H1 (cell line): ENCODE measurements at regions not wholly inside any gene's neighbourhood (a gene's known extent, or its start where the extent isn't known, plus 50 kb on each side); places are given as distances from the start of the nearest gene placed in this dataset.

ENCODE experiments used
- CTCF ChIA-PET: fragments of 300-600 bp; sonication (Branson Sonifier 250); formaldehyde crosslinking; loops from one replicate; lab custom pipeline; 2021; ENCODE audit not compliant: partially characterized antibody; lab: Charles Lee
- POLR2A ChIA-PET: fragments of 300-600 bp; sonication (Branson Sonifier 250); formaldehyde crosslinking; loops from one replicate; lab custom pipeline; 2021; ENCODE audit warnings: inconsistent platforms; ENCODE audit not compliant: partially characterized antibody; lab: Charles Lee
- DNase-seq, 2 experiments: peaks; one replicate each; pipeline versions ENCODE4 v3.0.0 to v3.0.0-alpha.2; 2010 to 2022; ENCODE audit warnings: low spot score in 2 of 2, low read depth in 1 of 2, mixed read lengths in 1 of 2
- FAIRE-seq: peaks from 2 replicates; lab custom pipeline; 2011; peaks lifted over from hg19 to GRCh38; lab: Jason Lieb, UNC
- H2AFZ ChIP-seq: 2 replicates; pipeline ENCODE4 v1.8.1; 2012; ENCODE audit warnings: low read length, inconsistent platforms
- H2AK5ac ChIP-seq: 2 replicates; pipeline ENCODE4 v1.6.1; 2013; ENCODE audit warnings: low read depth, low read length
- H2BK120ac ChIP-seq: replicated peaks from 2 replicates; pipeline ENCODE3; 2013; ENCODE audit warnings: low read depth, low read length, inconsistent platforms
- H2BK12ac ChIP-seq: 2 replicates; pipeline ENCODE4 v1.6.1; 2013; ENCODE audit warnings: low read depth, low read length
- H2BK15ac ChIP-seq: 2 replicates; pipeline ENCODE4 v1.6.1; 2013; ENCODE audit warnings: low read length
- H2BK20ac ChIP-seq: 2 replicates; pipeline ENCODE4 v1.6.1; 2013; ENCODE audit warnings: low read length
- H2BK5ac ChIP-seq: 2 replicates; pipeline ENCODE4 v1.6.1; 2013; ENCODE audit warnings: low read depth, low read length
- H3K14ac ChIP-seq: 2 replicates; pipeline ENCODE4 v1.6.1; 2013; ENCODE audit warnings: inconsistent platforms; ENCODE audit not compliant: insufficient read length
- H3K18ac ChIP-seq: 2 replicates; pipeline ENCODE4 v1.6.1; 2013; ENCODE audit warnings: low read length; ENCODE audit errors: extremely low read depth
- H3K23ac ChIP-seq: 2 replicates; pipeline ENCODE4 v1.6.1; 2013; ENCODE audit warnings: inconsistent platforms; ENCODE audit not compliant: insufficient read length
- H3K23me2 ChIP-seq: 2 replicates; pipeline ENCODE4 v1.6.1; 2013; ENCODE audit warnings: low read depth, low read length
- H3K27ac ChIP-seq: 2 replicates; pipeline ENCODE4 v1.6.1; 2011; ENCODE audit warnings: low read depth, low read length, inconsistent platforms
- H3K27me3 ChIP-seq, 4 experiments: replicated peaks in 1 of 4; 1 replicate in 1 of 4; 2 replicates in 3 of 4; pipeline versions ENCODE4 v1.6.1 to v1.8.1; 2011 to 2013; ENCODE audit warnings: low read length in 3 of 4, mild to moderate bottlenecking in 3 of 4, inconsistent platforms in 2 of 4, mixed read lengths in 2 of 4, moderate library complexity in 1 of 4; ENCODE audit not compliant: control insufficient read depth in 3 of 4, insufficient read depth in 3 of 4; ENCODE audit errors: extremely low read depth in 1 of 4
- H3K36me3 ChIP-seq, 4 experiments: 2 replicates each; pipeline versions ENCODE4 v1.6.1 to v1.8.1; 2011 to 2013; ENCODE audit warnings: mild to moderate bottlenecking in 4 of 4, low read length in 3 of 4, moderate library complexity in 2 of 4, control low read depth in 1 of 4, inconsistent platforms in 1 of 4; ENCODE audit not compliant: insufficient read depth in 4 of 4, control insufficient read depth in 2 of 4
- H3K4ac ChIP-seq: replicated peaks from 2 replicates; pipeline ENCODE3; 2013; ENCODE audit warnings: low read length, low read depth, mixed read lengths, inconsistent platforms; ENCODE audit not compliant: insufficient read length
- H3K4me1 ChIP-seq, 4 experiments: replicated peaks in 1 of 4; 1 replicate in 1 of 4; 2 replicates in 3 of 4; pipeline versions ENCODE4 v1.6.1 to v1.8.1; 2011 to 2013; ENCODE audit warnings: low read length in 3 of 4, inconsistent platforms in 2 of 4, mixed read lengths in 1 of 4; ENCODE audit not compliant: insufficient read depth in 4 of 4, control insufficient read depth in 3 of 4
- H3K4me2 ChIP-seq, 2 experiments: 2 replicates each; pipeline versions ENCODE4 v1.6.1 to v1.8.1; 2011 to 2013; ENCODE audit warnings: low read depth in 2 of 2, low read length in 2 of 2, control low read depth in 1 of 2, inconsistent platforms in 1 of 2, mild to moderate bottlenecking in 1 of 2; ENCODE audit not compliant: insufficient read depth in 1 of 2
- H3K4me3 ChIP-seq, 4 experiments: fragments of 200-600, 300-600 bp in 1 of 4; sonication (generic), shearing (Covaris generic), sonication (Bioruptor Twin) in 1 of 4; 2 replicates each; pipeline versions ENCODE4 v1.5.1 to v1.8.1; 2011 to 2016; ENCODE audit warnings: low read length in 4 of 4, low read depth in 3 of 4, control low read depth in 2 of 4, inconsistent platforms in 2 of 4, mild to moderate bottlenecking in 2 of 4, mixed read lengths in 1 of 4, moderate library complexity in 1 of 4; ENCODE audit not compliant: insufficient read depth in 2 of 4; ENCODE audit errors: extremely low read depth in 1 of 4
- H3K56ac ChIP-seq: replicated peaks from 2 replicates; pipeline ENCODE3; 2013; ENCODE audit warnings: low read depth, mild to moderate bottlenecking, mixed read lengths, low read length, inconsistent platforms; ENCODE audit not compliant: insufficient read length
- H3K79me1 ChIP-seq: 2 replicates; pipeline ENCODE4 v1.6.1; 2013; ENCODE audit warnings: low read depth, low read length, control low read depth
- H3K79me2 ChIP-seq, 2 experiments: 2 replicates each; pipeline versions ENCODE4 v1.6.1 to v1.8.1; 2012 to 2013; ENCODE audit warnings: low read length in 2 of 2, mild to moderate bottlenecking in 2 of 2, inconsistent platforms in 1 of 2; ENCODE audit not compliant: insufficient read depth in 2 of 2, control insufficient read depth in 1 of 2
- H3K9ac ChIP-seq, 4 experiments: replicated peaks in 1 of 4; 1 replicate in 1 of 4; 2 replicates in 3 of 4; pipeline versions ENCODE4 v1.6.1 to v1.8.1; 2011 to 2013; ENCODE audit warnings: low read depth in 3 of 4, low read length in 3 of 4, control low read depth in 2 of 4, mild to moderate bottlenecking in 2 of 4, moderate library complexity in 2 of 4, inconsistent platforms in 1 of 4; ENCODE audit errors: extremely low read depth in 1 of 4
- H3K9me3 ChIP-seq, 2 experiments: 2 replicates each; pipeline versions ENCODE4 v1.6.1 to v1.8.1; 2012 to 2013; ENCODE audit warnings: mild to moderate bottlenecking in 2 of 2, moderate library complexity in 2 of 2, control low read depth in 1 of 2, inconsistent platforms in 1 of 2, low read depth in 1 of 2, low read length in 1 of 2, mixed read lengths in 1 of 2; ENCODE audit not compliant: insufficient read depth in 2 of 2
- H4K20me1 ChIP-seq, 2 experiments: replicated peaks in 1 of 2; 2 replicates each; pipeline versions ENCODE3 to v1.8.1; 2011 to 2013; ENCODE audit warnings: inconsistent platforms in 2 of 2, low read length in 2 of 2, mild to moderate bottlenecking in 1 of 2; ENCODE audit not compliant: insufficient read depth in 2 of 2, control insufficient read depth in 1 of 2
- H4K5ac ChIP-seq: 2 replicates; pipeline ENCODE4 v1.6.1; 2013; ENCODE audit warnings: low read length, low read depth, mixed read lengths, inconsistent platforms; ENCODE audit not compliant: insufficient read length
- H4K8ac ChIP-seq: 2 replicates; pipeline ENCODE4 v1.8.0; 2013; ENCODE audit warnings: mild to moderate bottlenecking, moderate library complexity, low read length, inconsistent platforms; ENCODE audit not compliant: insufficient read depth; ENCODE audit errors: extremely low read depth
- H4K91ac ChIP-seq: replicated peaks from 2 replicates; pipeline ENCODE3; 2013; ENCODE audit warnings: low read length, mixed read lengths, inconsistent platforms; ENCODE audit not compliant: insufficient read length
- ATF3 ChIP-seq: IDR thresholded peaks from 2 replicates; pipeline ENCODE4 v1.6.1; 2011; ENCODE audit warnings: low read depth, mild to moderate bottlenecking, low read length; ENCODE audit not compliant: insufficient read depth
- JUND ChIP-seq: IDR thresholded peaks from 2 replicates; pipeline ENCODE4 v1.6.1; 2011; ENCODE audit warnings: mild to moderate bottlenecking, improper control_type of control experiment, low read length
- RFX5 ChIP-seq: IDR thresholded peaks from 2 replicates; pipeline ENCODE4 v1.6.1; 2011; ENCODE audit warnings: low read depth, low read length, improper control_type of control experiment, borderline replicate concordance
- SIRT6 ChIP-seq: IDR thresholded peaks from one replicate; pipeline ENCODE4 v1.7.1; 2012; ENCODE audit warnings: low read length, inconsistent platforms
- SIX5 ChIP-seq: IDR thresholded peaks from 2 replicates; pipeline ENCODE4 v1.6.1; 2011; ENCODE audit warnings: mild to moderate bottlenecking, low read depth, low read length
- TAF7 ChIP-seq: optimal IDR thresholded peaks from 2 replicates; pipeline ENCODE3; 2011; ENCODE audit warnings: low read depth, mild to moderate bottlenecking, inconsistent platforms, low read length, moderate library complexity, borderline replicate concordance
- TEAD4 ChIP-seq: IDR thresholded peaks from 2 replicates; pipeline ENCODE4 v1.6.1; 2012; ENCODE audit warnings: low read depth, low read length, inconsistent platforms, mixed read lengths
- ZNF274 ChIP-seq: IDR thresholded peaks from 2 replicates; pipeline ENCODE4 v1.7.0; 2012; ENCODE audit warnings: low read length, borderline replicate concordance; ENCODE audit errors: extremely low read depth
- WGBS, 2 experiments: shearing (Covaris generic) in 1 of 2; methylation state at CpG; one replicate each; pipeline versions ENCODE4 v1.1.6 to v1.1.7; 2013 to 2015; ENCODE audit warnings: low lambda C conversion rate in 2 of 2, mixed read lengths in 2 of 2, inconsistent platforms in 1 of 2, low coverage in 1 of 2, missing lambda C conversion rate in 1 of 2; ENCODE audit not compliant: insufficient replicate concordance in 2 of 2, insufficient coverage in 1 of 2, insufficient read length in 1 of 2; ENCODE audit errors: extremely low coverage in 1 of 2, missing lambda C conversion rate in 1 of 2; 5-methylcytosine and 5-hydroxymethylcytosine counted together

GRCh38 chr5:26419987-26420386 lies 618.4 kb downstream of the CDH9 start:
- no peak overlapping the region for H3K4me2 ChIP-seq
- H3K9ac ChIP-seq, result no peak overlapping the region
- H3K27me3 ChIP-seq, result no peaks in the 10 kb centered on the region
- no peaks in the 10 kb centered on the region for H3K9me3 ChIP-seq
- no peak overlapping the region for H2BK15ac ChIP-seq
- H3K56ac ChIP-seq, result no peak overlapping the region
- no peak overlapping the region for H4K8ac ChIP-seq
- H3K79me1 ChIP-seq, result no peaks in the 10 kb centered on the region
- WGBS, 2 experiments, result 88% methylated on average over 1 of the region's 1 CpG; no CpG with 5 or more reads in 1 of the 2 experiments
- ChIA-PET CTCF (no interaction called here), POLR2A (no interaction called here)
- H3K27ac ChIP-seq, result no peak overlapping the region
- no peak overlapping the region for H3K4me3 ChIP-seq
- H2AK5ac ChIP-seq, result no peak overlapping the region
- H4K91ac ChIP-seq, result no peak overlapping the region
- H3K23ac ChIP-seq, result no peak overlapping the region
- H2BK120ac ChIP-seq, result no peak overlapping the region
- no peak overlapping the region for H3K18ac ChIP-seq
- H3K79me2 ChIP-seq, result no peaks in the 10 kb centered on the region
- no peak overlapping the region for H2BK5ac ChIP-seq
- H2AFZ ChIP-seq, result no peak overlapping the region
- no peak overlapping the region for H2BK20ac ChIP-seq
- H2BK12ac ChIP-seq, result no peak overlapping the region
- FAIRE-seq (no peak), DNase-seq (no peak)
- no peaks in the 10 kb centered on the region for H3K36me3 ChIP-seq
- H3K4me1 ChIP-seq, result no peaks in the 10 kb centered on the region
- no peaks in the 10 kb centered on the region for H4K20me1 ChIP-seq
- H3K14ac ChIP-seq, result no peak overlapping the region
- H4K5ac ChIP-seq, result no peak overlapping the region
- no peaks in the 10 kb centered on the region for H3K23me2 ChIP-seq
- no peak overlapping the region for H3K4ac ChIP-seq
- TF ChIP-seq TAF7 (no peak), TEAD4 (no peak), RFX5 (no peak), ZNF274 (no peak), SIX5 (no peak), ATF3 (no peak), SIRT6 (no peak), JUND (no peak)
